Left ventricle myocardium inferior (tissue), 1 donor: ENCODE measurements at regions not wholly inside any gene's neighbourhood (a gene's known extent, or its start where the extent isn't known, plus 50 kb on each side); places are given as distances from the start of the nearest gene placed in this dataset.
"Not testable (repeated sequence)": the region's sequence is repeated elsewhere in the genome, so short reads cannot be mapped to it uniquely, and the experiment has no call there.

Source experiments
- DNase-seq: peaks from one replicate; pipeline ENCODE4 v3.0.0-alpha.2; 2020
- H3K27ac ChIP-seq: fragments of 200-600 bp; replicated peaks from 2 replicates; pipeline ENCODE4 v1.8.0; 2021
- H3K27me3 ChIP-seq: fragments of 200-600 bp; 2 replicates; pipeline ENCODE4 v1.8.0; 2021; ENCODE audit warnings: low read depth
- H3K36me3 ChIP-seq: fragments of 200-600 bp; 2 replicates; pipeline ENCODE4 v1.8.0; 2021
- H3K4me1 ChIP-seq: fragments of 200-600 bp; 2 replicates; pipeline ENCODE4 v1.8.0; 2021
- H3K4me3 ChIP-seq: fragments of 200-600 bp; 2 replicates; pipeline ENCODE4 v1.8.0; 2021; ENCODE audit warnings: mild to moderate bottlenecking, moderate library complexity
- H3K9me3 ChIP-seq: fragments of 200-600 bp; replicated peaks from 2 replicates; pipeline ENCODE4 v1.8.0; 2021
- CTCF ChIP-seq: fragments of 200-600 bp; IDR thresholded peaks from 2 replicates; pipeline ENCODE4 v1.8.0; 2021; ENCODE audit warnings: antibody characterized with exemption, mild to moderate bottlenecking, borderline replicate concordance
- intact Hi-C: fragments of 100-400 bp; cut with micrococcal nuclease; formaldehyde crosslinking; loops from one replicate; pipeline ENCODE4 v1.11.0; 2022
- donor health status: DM: no; HTN: yes; CAD: no; lungs with severe emphysema.

GRCh38 chr1:192462616-192463015 is 113.0 kb upstream of the RGS1 start:
- Histone ChIP-seq H3K27ac (no peak overlapping the region), H3K4me3 (no peak overlapping the region), H3K9me3 (peaks cover 6% of the 10 kb centered on the region), H3K27me3 (no peaks in the 10 kb centered on the region), H3K4me1 (no peaks in the 10 kb centered on the region), H3K36me3 (no peaks in the 10 kb centered on the region)
- intact Hi-C loops: no loop called here
- no peak for TF ChIP-seq CTCF
- DNase-seq: no peak

- H3K27ac ChIP-seq: no peak overlapping the region
- intact Hi-C loops: no loop called here
- no peaks in the 10 kb centered on the region for H3K4me1 ChIP-seq
- H3K36me3 ChIP-seq: no peaks in the 10 kb centered on the region
- DNase-seq: no peak
- H3K4me3 ChIP-seq: no peak overlapping the region
- H3K27me3 ChIP-seq: no peaks in the 10 kb centered on the region
- peaks cover 6% of the 10 kb centered on the region for H3K9me3 ChIP-seq
- TF ChIP-seq CTCF: no peak
Measured at GRCh38 chr1:192463661-192464060, 111.9 kb upstream of the RGS1 start.

- DNase-seq, H3K4me1 ChIP-seq, intact Hi-C loops, H3K4me3 ChIP-seq, H3K27ac ChIP-seq, H3K36me3 ChIP-seq, H3K9me3 ChIP-seq, H3K27me3 ChIP-seq: not testable (repeated sequence)
Measured at GRCh38 chr1:192465221-192465620, 110.4 kb upstream of the RGS1 start.

- Histone ChIP-seq H3K9me3 (no peaks in the 10 kb centered on the region), H3K4me1 (peaks cover 14% of the 10 kb centered on the region), H3K4me3 (no peak overlapping the region), H3K27me3 (peaks cover 18% of the 10 kb centered on the region), H3K36me3 (no peaks in the 10 kb centered on the region), H3K27ac (no peak overlapping the region)
- intact Hi-C loops: loop anchor here (5.0 to 10.0 kb wide), 2 partner anchors 131 to 548 kb away; no protein-coding TSS in a partner anchor
- no peak for DNase-seq
- peak; percentile 72 for TF ChIP-seq CTCF
Measured at GRCh38 chr1:192474080-192474683, 101.4 kb upstream of the RGS1 start.

GRCh38 chr1:192475329-192475728 is 100.2 kb upstream of the RGS1 start:
- TF ChIP-seq CTCF: no peak
- H3K4me1 ChIP-seq: peaks cover 14% of the 10 kb centered on the region
- H3K27me3 ChIP-seq: peaks cover 9% of the 10 kb centered on the region
- no peak overlapping the region for H3K27ac ChIP-seq
- no peaks in the 10 kb centered on the region for H3K9me3 ChIP-seq
- intact Hi-C loops: loop anchor here (10.0 kb wide), 1 partner anchor 129 kb away; no protein-coding TSS in a partner anchor
- H3K36me3 ChIP-seq: no peaks in the 10 kb centered on the region
- no peak overlapping the region for H3K4me3 ChIP-seq
- DNase-seq: no peak

GRCh38 chr1:192475970-192476369 is 99.6 kb upstream of the RGS1 start:
- intact Hi-C loops: loop anchor here (10.0 kb wide), 1 partner anchor 129 kb away; no protein-coding TSS in a partner anchor
- Histone ChIP-seq H3K27me3 (peaks cover 3% of the 10 kb centered on the region), H3K27ac (no peak overlapping the region), H3K36me3 (no peaks in the 10 kb centered on the region), H3K4me1 (peaks cover 14% of the 10 kb centered on the region), H3K9me3 (no peaks in the 10 kb centered on the region), H3K4me3 (no peak overlapping the region)
- no peak for DNase-seq
- no peak for TF ChIP-seq CTCF
